ENCODE measurements at regions not wholly inside any gene's neighbourhood (a gene's known extent, or its start where the extent isn't known, plus 50 kb on each side); places are given as distances from the start of the nearest gene placed in this dataset.

DNA sequence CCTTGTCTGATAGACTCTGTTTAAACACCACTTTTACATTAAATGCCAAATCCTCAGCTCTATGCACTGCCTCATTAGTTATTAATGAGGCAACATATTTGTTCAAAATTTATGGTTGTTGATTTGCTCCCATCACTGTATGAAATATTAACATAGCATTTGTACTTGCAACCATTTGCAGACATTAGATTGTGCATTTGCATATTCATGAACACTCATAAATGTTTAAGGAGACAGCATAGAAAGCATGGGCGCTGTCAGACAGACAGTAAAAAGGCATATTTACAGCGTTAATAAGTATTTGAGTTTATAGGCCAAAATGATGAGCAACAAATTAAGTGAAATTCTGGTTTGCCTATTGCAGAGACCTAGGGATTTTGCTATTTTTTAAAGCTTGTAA, 502.3 kb downstream of the TXNL1 start (continued):
- TF ChIP-seq ZSCAN23 (tag by site-specific recombination; IDR thresholded peaks at IDR 0.05) (no peak), ZBTB48 (tag by site-specific recombination; IDR thresholded peaks at IDR 0.05) (no peak)

DNA sequence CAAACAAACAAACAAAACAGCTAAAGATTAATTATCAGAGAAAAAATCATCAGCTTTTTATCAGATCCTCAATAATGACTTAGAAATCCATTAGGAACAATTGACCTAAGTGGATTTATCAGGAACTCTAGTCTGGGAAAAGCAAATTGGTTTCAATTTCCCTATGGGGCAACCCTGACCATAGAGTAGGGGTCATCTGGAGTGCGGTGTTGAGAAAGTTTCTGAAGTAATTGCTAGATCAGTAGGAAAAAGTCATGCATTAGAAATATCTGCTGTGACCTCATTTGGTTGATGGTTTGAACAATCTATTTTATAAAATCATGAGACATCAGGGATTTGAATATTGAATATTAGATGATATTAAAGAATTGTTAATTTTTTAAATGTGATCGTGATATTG, 507.9 kb downstream of the TXNL1 start:
- ChIA-PET POLR2A (no interaction called here), CTCF (no interaction called here)
- Histone ChIP-seq H3K9me3 (ENCODE audit: control insufficient read depth, insufficient read depth, low read depth, low read length) (no peaks in the 10 kb centered on the region), H3K27ac (ENCODE audit: extremely low read depth, low read depth, low read length) (no peak overlapping the region), H3K4me1 (ENCODE audit: control insufficient read depth, insufficient read depth, low read length) (no peaks in the 10 kb centered on the region), H3K36me3 (ENCODE audit: control insufficient read depth in 2 of 2, insufficient read depth in 1 of 2, low read length in 2 of 2) (no peaks in the 10 kb centered on the region), H3K4me3 (ENCODE audit: low read depth, low read length) (no peak overlapping the region)
- TF ChIP-seq ZNF423 (tag by site-specific recombination; IDR thresholded peaks at IDR 0.05) (no peak), OSR2 (tag by site-specific recombination; IDR thresholded peaks at IDR 0.05) (no peak), ZNF677 (tag by site-specific recombination; IDR thresholded peaks at IDR 0.05) (no peak), ZNF510 (tag by site-specific recombination; IDR thresholded peaks at IDR 0.05; ENCODE audit: insufficient replicate concordance) (no peak), ZNF2 (tag by site-specific recombination; IDR thresholded peaks at IDR 0.05) (no peak), ZNF501 (tag by site-specific recombination; IDR thresholded peaks at IDR 0.05) (no peak), ZNF335 (tag by site-specific recombination; conservative IDR thresholded peaks at IDR 0.05) (no peak), ZNF473 (tag by site-specific recombination; IDR thresholded peaks at IDR 0.05) (no peak), RBAK (tag by site-specific recombination; IDR thresholded peaks at IDR 0.05) (no peak), ZNF211 (tag by site-specific recombination; IDR thresholded peaks at IDR 0.05; ENCODE audit: low read depth) (no peak), TCF7L2 (IDR thresholded peaks at IDR 0.05; ENCODE audit: borderline replicate concordance, low read depth, low read length) (no peak), TRIM28 (IDR thresholded peaks at IDR 0.05; ENCODE audit: borderline replicate concordance, low read length) (no peak)
- TF ChIP-seq, protein P1, sequence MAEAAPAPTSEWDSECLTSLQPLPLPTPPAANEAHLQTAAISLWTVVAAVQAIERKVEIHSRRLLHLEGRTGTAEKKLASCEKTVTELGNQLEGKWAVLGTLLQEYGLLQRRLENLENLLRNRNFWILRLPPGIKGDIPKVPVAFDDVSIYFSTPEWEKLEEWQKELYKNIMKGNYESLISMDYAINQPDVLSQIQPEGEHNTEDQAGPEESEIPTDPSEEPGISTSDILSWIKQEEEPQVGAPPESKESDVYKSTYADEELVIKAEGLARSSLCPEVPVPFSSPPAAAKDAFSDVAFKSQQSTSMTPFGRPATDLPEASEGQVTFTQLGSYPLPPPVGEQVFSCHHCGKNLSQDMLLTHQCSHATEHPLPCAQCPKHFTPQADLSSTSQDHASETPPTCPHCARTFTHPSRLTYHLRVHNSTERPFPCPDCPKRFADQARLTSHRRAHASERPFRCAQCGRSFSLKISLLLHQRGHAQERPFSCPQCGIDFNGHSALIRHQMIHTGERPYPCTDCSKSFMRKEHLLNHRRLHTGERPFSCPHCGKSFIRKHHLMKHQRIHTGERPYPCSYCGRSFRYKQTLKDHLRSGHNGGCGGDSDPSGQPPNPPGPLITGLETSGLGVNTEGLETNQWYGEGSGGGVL (tag by site-specific recombination; IDR thresholded peaks at IDR 0.05), result no peak
- TF ChIP-seq, protein P2, sequence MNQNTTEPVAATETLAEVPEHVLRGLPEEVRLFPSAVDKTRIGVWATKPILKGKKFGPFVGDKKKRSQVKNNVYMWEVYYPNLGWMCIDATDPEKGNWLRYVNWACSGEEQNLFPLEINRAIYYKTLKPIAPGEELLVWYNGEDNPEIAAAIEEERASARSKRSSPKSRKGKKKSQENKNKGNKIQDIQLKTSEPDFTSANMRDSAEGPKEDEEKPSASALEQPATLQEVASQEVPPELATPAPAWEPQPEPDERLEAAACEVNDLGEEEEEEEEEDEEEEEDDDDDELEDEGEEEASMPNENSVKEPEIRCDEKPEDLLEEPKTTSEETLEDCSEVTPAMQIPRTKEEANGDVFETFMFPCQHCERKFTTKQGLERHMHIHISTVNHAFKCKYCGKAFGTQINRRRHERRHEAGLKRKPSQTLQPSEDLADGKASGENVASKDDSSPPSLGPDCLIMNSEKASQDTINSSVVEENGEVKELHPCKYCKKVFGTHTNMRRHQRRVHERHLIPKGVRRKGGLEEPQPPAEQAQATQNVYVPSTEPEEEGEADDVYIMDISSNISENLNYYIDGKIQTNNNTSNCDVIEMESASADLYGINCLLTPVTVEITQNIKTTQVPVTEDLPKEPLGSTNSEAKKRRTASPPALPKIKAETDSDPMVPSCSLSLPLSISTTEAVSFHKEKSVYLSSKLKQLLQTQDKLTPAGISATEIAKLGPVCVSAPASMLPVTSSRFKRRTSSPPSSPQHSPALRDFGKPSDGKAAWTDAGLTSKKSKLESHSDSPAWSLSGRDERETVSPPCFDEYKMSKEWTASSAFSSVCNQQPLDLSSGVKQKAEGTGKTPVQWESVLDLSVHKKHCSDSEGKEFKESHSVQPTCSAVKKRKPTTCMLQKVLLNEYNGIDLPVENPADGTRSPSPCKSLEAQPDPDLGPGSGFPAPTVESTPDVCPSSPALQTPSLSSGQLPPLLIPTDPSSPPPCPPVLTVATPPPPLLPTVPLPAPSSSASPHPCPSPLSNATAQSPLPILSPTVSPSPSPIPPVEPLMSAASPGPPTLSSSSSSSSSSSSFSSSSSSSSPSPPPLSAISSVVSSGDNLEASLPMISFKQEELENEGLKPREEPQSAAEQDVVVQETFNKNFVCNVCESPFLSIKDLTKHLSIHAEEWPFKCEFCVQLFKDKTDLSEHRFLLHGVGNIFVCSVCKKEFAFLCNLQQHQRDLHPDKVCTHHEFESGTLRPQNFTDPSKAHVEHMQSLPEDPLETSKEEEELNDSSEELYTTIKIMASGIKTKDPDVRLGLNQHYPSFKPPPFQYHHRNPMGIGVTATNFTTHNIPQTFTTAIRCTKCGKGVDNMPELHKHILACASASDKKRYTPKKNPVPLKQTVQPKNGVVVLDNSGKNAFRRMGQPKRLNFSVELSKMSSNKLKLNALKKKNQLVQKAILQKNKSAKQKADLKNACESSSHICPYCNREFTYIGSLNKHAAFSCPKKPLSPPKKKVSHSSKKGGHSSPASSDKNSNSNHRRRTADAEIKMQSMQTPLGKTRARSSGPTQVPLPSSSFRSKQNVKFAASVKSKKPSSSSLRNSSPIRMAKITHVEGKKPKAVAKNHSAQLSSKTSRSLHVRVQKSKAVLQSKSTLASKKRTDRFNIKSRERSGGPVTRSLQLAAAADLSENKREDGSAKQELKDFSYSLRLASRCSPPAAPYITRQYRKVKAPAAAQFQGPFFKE (tag by site-specific recombination; IDR thresholded peaks at IDR 0.05; ENCODE audit: borderline replicate concordance), result no peak
- TF ChIP-seq, protein P3, sequence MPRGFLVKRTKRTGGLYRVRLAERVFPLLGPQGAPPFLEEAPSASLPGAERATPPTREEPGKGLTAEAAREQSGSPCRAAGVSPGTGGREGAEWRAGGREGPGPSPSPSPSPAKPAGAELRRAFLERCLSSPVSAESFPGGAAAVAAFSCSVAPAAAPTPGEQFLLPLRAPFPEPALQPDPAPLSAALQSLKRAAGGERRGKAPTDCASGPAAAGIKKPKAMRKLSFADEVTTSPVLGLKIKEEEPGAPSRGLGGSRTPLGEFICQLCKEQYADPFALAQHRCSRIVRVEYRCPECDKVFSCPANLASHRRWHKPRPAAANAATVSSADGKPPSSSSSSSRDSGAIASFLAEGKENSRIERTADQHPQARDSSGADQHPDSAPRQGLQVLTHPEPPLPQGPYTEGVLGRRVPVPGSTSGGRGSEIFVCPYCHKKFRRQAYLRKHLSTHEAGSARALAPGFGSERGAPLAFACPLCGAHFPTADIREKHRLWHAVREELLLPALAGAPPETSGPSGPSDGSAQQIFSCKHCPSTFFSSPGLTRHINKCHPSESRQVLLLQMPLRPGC (tag by site-specific recombination; IDR thresholded peaks at IDR 0.05), result no peak
